ENCODE measurements at regions not wholly inside any gene's neighbourhood (a gene's known extent, or its start where the extent isn't known, plus 50 kb on each side); places are given as distances from the start of the nearest gene placed in this dataset.
"Not testable (repeated sequence)": the region's sequence is repeated elsewhere in the genome, so short reads cannot be mapped to it uniquely, and the experiment has no call there.

DNA sequence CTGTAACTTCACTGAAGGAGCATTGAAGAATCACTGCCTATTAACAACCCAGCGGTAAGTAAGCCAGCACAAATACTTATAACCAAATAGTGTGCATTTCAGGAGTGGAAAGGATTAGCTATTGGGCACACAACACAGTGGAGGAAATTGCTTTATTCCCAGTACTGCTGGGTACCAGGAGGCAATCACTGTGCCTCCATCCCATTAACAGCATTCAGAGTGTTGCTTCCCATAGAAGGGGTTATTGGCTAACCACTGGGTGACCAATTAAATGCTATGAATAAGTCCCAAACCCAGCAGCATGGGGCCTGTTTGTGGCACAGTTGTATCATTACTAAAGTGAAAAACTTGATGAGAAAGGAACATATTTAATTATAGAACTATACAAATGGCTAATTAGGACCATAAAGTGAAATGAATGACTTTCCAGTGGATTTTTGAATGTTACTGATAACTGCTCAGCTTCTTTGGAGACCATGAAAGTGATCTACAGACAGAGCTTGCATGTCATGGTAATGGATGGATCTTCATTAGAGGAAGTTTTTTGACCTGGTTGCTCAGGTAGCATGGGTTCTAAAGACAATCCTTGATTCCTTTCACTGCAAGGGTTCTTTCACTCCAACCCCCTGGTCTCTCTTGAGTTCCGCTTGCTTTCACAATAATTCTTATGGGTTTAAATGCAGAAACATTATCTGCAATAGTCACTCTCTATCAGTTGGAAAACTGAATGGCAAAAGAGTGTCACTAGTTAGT, 413.3 kb upstream of the RORB start:
- H3K36me3 ChIP-seq (ENCODE audit: insufficient read depth, low read length): no peaks in the 10 kb centered on the region
- H3F3A ChIP-seq (ENCODE audit: low read depth): no peaks in the 10 kb centered on the region
- H3K4me2 ChIP-seq (ENCODE audit: low read depth, low read length, poor library complexity, severe bottlenecking): no peak overlapping the region
- no peaks in the 10 kb centered on the region for H3K9me2 ChIP-seq (replicated peaks; ENCODE audit: low read depth, low read length)
- no peaks in the 10 kb centered on the region for H3K9me3 ChIP-seq (ENCODE audit: insufficient read depth, low read depth, low read length)
- H2AFZ ChIP-seq (ENCODE audit: low read length): no peak overlapping the region
- no peaks in the 10 kb centered on the region for H3K79me2 ChIP-seq (ENCODE audit: insufficient read depth, low read length)
- H3K9ac ChIP-seq (ENCODE audit: low read depth, low read length, poor library complexity, severe bottlenecking): no peak overlapping the region
- H3K4me3 ChIP-seq (ENCODE audit: low read length, poor library complexity, severe bottlenecking): no peak overlapping the region
- no peaks in the 10 kb centered on the region for H4K20me1 ChIP-seq (ENCODE audit: insufficient read depth, low read length, poor library complexity, severe bottlenecking)
- TF ChIP-seq, protein P1, sequence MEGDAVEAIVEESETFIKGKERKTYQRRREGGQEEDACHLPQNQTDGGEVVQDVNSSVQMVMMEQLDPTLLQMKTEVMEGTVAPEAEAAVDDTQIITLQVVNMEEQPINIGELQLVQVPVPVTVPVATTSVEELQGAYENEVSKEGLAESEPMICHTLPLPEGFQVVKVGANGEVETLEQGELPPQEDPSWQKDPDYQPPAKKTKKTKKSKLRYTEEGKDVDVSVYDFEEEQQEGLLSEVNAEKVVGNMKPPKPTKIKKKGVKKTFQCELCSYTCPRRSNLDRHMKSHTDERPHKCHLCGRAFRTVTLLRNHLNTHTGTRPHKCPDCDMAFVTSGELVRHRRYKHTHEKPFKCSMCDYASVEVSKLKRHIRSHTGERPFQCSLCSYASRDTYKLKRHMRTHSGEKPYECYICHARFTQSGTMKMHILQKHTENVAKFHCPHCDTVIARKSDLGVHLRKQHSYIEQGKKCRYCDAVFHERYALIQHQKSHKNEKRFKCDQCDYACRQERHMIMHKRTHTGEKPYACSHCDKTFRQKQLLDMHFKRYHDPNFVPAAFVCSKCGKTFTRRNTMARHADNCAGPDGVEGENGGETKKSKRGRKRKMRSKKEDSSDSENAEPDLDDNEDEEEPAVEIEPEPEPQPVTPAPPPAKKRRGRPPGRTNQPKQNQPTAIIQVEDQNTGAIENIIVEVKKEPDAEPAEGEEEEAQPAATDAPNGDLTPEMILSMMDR (conservative IDR thresholded peaks at IDR 0.05; ENCODE audit: low read length): no peak
- TF ChIP-seq EZH2phosphoT487 (IDR thresholded peaks at IDR 0.05; ENCODE audit: borderline replicate concordance): no peak
- no peaks in the 10 kb centered on the region for H3K4me1 ChIP-seq (ENCODE audit: insufficient read depth, low read length, poor library complexity, severe bottlenecking)
- H3K27me3 ChIP-seq (ENCODE audit: insufficient read depth, low read length, poor library complexity, severe bottlenecking): no peaks in the 10 kb centered on the region

DNA sequence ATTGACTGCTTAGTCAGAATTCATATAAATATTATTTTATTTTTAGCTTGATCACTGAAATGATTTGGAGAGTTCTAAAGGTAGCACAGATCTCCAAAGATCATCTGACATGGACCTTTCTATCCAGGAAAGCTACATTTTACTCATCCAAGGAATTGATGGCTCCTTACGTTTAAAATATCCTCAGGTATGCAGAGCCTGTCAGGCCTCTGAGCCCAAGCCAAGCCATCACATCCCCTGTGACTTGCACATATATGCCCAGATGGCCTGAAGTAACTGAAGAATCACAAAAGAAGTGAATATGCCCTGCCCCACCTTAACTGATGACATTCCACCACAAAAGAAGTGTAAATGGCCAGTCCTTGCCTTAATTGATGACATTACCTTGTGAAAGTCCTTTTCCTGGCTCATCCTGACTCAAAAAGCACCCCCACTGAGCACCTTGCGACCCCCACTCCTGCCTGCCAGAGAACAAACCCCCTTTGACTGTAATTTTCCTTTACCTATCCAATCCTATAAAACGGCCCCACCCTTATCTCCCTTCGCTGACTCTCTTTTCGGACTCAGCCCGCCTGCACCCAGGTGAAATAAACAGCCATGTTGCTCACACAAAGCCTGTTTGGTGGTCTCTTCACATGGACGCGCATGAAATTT, 411.6 kb upstream of the RORB start:
- not testable (repeated sequence) for H3K4me1 ChIP-seq (ENCODE audit: insufficient read depth, low read length, poor library complexity, severe bottlenecking); H4K20me1 ChIP-seq (ENCODE audit: insufficient read depth, low read length, poor library complexity, severe bottlenecking); H3K4me3 ChIP-seq (ENCODE audit: low read length, poor library complexity, severe bottlenecking); H2AFZ ChIP-seq (ENCODE audit: low read length); H3K9ac ChIP-seq (ENCODE audit: low read depth, low read length, poor library complexity, severe bottlenecking); H3K9me2 ChIP-seq (replicated peaks; ENCODE audit: low read depth, low read length); H3F3A ChIP-seq (ENCODE audit: low read depth); H3K27me3 ChIP-seq (ENCODE audit: insufficient read depth, low read length, poor library complexity, severe bottlenecking); H3K36me3 ChIP-seq (ENCODE audit: insufficient read depth, low read length); H3K79me2 ChIP-seq (ENCODE audit: insufficient read depth, low read length); H3K4me2 ChIP-seq (ENCODE audit: low read depth, low read length, poor library complexity, severe bottlenecking); H3K9me3 ChIP-seq (ENCODE audit: insufficient read depth, low read depth, low read length)

DNA sequence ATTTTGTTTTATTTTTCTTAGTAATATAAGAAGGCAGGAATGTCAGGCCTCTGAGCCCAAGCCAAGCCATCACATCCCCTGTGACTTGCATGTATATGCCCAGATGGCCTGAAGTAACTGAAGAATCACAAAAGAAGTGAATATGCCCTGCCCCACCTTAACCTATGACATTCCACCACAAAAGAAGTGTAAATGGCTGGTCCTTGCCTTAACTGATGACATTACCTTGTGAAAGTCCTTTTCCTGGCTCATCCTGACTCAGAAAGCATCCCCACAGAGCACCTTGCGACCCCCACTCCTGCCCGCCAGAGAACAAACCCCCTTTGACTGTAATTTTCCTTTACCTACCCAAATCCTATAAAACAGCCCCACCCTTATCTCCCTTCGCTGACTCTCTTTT, 406.2 kb upstream of the RORB start:
- not testable (repeated sequence) for H3K27me3 ChIP-seq (ENCODE audit: insufficient read depth, low read length, poor library complexity, severe bottlenecking); H3K4me2 ChIP-seq (ENCODE audit: low read depth, low read length, poor library complexity, severe bottlenecking); H4K20me1 ChIP-seq (ENCODE audit: insufficient read depth, low read length, poor library complexity, severe bottlenecking); H3K9ac ChIP-seq (ENCODE audit: low read depth, low read length, poor library complexity, severe bottlenecking); H3K4me1 ChIP-seq (ENCODE audit: insufficient read depth, low read length, poor library complexity, severe bottlenecking); H2AFZ ChIP-seq (ENCODE audit: low read length); H3K4me3 ChIP-seq (ENCODE audit: low read length, poor library complexity, severe bottlenecking); H3K9me2 ChIP-seq (replicated peaks; ENCODE audit: low read depth, low read length); H3K79me2 ChIP-seq (ENCODE audit: insufficient read depth, low read length); H3K36me3 ChIP-seq (ENCODE audit: insufficient read depth, low read length); H3F3A ChIP-seq (ENCODE audit: low read depth); H3K9me3 ChIP-seq (ENCODE audit: insufficient read depth, low read depth, low read length)

DNA sequence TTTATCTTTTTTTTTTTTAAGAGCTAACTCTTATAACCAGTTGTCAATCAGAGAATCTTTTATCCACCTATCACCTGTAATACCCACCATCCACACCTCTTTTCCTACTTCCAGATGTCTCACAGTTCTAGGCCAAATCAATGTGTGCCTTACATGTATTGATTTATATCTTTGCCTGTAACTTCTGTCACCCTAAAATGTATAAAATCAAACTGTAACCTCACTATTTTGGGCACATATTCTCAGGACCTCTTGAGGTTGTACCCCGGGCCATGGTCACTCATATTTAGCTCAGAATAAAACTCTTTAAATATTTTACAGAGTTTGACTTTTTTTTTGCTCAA, 404.7 kb upstream of the RORB start:
- no peak overlapping the region for H3K4me2 ChIP-seq (ENCODE audit: low read depth, low read length, poor library complexity, severe bottlenecking)
- no peak overlapping the region for H2AFZ ChIP-seq (ENCODE audit: low read length)
- no peaks in the 10 kb centered on the region for H3K9me2 ChIP-seq (replicated peaks; ENCODE audit: low read depth, low read length)
- H3K9ac ChIP-seq (ENCODE audit: low read depth, low read length, poor library complexity, severe bottlenecking): no peak overlapping the region
- no peak overlapping the region for H3K4me3 ChIP-seq (ENCODE audit: low read length, poor library complexity, severe bottlenecking)
- H3K9me3 ChIP-seq (ENCODE audit: insufficient read depth, low read depth, low read length): no peaks in the 10 kb centered on the region
- no peaks in the 10 kb centered on the region for H4K20me1 ChIP-seq (ENCODE audit: insufficient read depth, low read length, poor library complexity, severe bottlenecking)
- no peak for TF ChIP-seq EZH2phosphoT487 (IDR thresholded peaks at IDR 0.05; ENCODE audit: borderline replicate concordance)
- TF ChIP-seq, protein P1 (conservative IDR thresholded peaks at IDR 0.05; ENCODE audit: low read length): no peak
- H3F3A ChIP-seq (ENCODE audit: low read depth): no peaks in the 10 kb centered on the region
- H3K27me3 ChIP-seq (ENCODE audit: insufficient read depth, low read length, poor library complexity, severe bottlenecking): no peaks in the 10 kb centered on the region
- H3K79me2 ChIP-seq (ENCODE audit: insufficient read depth, low read length): no peaks in the 10 kb centered on the region
- no peaks in the 10 kb centered on the region for H3K4me1 ChIP-seq (ENCODE audit: insufficient read depth, low read length, poor library complexity, severe bottlenecking)
- H3K36me3 ChIP-seq (ENCODE audit: insufficient read depth, low read length): no peaks in the 10 kb centered on the region

DNA sequence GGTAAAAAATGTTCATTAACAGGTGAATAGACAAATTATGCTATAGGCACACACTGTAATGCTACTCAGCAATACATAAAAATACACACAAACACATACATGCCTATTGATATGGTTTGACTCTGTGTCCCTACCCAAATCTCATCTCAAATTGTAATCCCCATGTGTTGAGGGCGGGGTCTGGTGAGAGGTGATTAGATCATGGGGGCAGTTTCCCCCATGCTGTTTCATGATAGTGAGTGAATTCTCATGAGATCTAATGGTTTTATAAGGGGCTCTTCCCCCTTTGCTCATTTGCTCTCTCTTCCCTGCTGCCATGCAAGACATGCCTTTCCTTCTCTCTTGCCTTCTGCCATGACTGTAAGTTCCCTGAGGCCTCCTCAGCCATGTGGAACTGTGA, 403.1 kb upstream of the RORB start:
- H3K9ac ChIP-seq (ENCODE audit: low read depth, low read length, poor library complexity, severe bottlenecking): not testable (repeated sequence)

More for the DNA sequence above, 403.1 kb upstream of the RORB start:
- H3K27me3 ChIP-seq (ENCODE audit: insufficient read depth, low read length, poor library complexity, severe bottlenecking); H2AFZ ChIP-seq (ENCODE audit: low read length); H3K79me2 ChIP-seq (ENCODE audit: insufficient read depth, low read length); H3K4me3 ChIP-seq (ENCODE audit: low read length, poor library complexity, severe bottlenecking); H4K20me1 ChIP-seq (ENCODE audit: insufficient read depth, low read length, poor library complexity, severe bottlenecking); H3K9me2 ChIP-seq (replicated peaks; ENCODE audit: low read depth, low read length); H3K4me1 ChIP-seq (ENCODE audit: insufficient read depth, low read length, poor library complexity, severe bottlenecking); H3K4me2 ChIP-seq (ENCODE audit: low read depth, low read length, poor library complexity, severe bottlenecking); H3K9me3 ChIP-seq (ENCODE audit: insufficient read depth, low read depth, low read length); H3F3A ChIP-seq (ENCODE audit: low read depth); H3K36me3 ChIP-seq (ENCODE audit: insufficient read depth, low read length): not testable (repeated sequence)

Data from Loucy (cell line).